HepG2 (cell line): ENCODE measurements at regions not wholly inside any gene's neighbourhood (a gene's known extent, or its start where the extent isn't known, plus 50 kb on each side); places are given as distances from the start of the nearest gene placed in this dataset.

Experiments
- ATAC-seq: fragments of 200-7000 bp; cut with Tn5 transposase; 3 replicates; pipeline ENCODE4 v1.9.1; 2020; ENCODE audit warnings: mild to moderate bottlenecking, moderate library complexity
- BruUV-seq: library from RNA; stranded (reverse); fragments of 400-500 nt; replicated peaks from 2 replicates; lab custom pipeline; 2021; lab: Mats Ljungman, UMichigan
- CTCF ChIA-PET: fragments of 300-600 bp; formaldehyde crosslinking; extraction: SDS; loops from one replicate; lab custom pipeline; 2021; ENCODE audit warnings: low total read pairs, inconsistent platforms, low intra/inter-chr PET ratio; lab: Yijun Ruan, JAX
- POLR2A ChIA-PET: fragments of 350-600 bp; sonication (Branson Sonifier 250); formaldehyde crosslinking; loops from one replicate; lab custom pipeline; 2020; ENCODE audit warnings: antibody characterized with exemption, inconsistent platforms; lab: Yijun Ruan, JAX
- DNase-seq: peaks from one replicate; pipeline ENCODE4 v3.0.0-alpha.2; 2015; ENCODE audit warnings: low spot score
- FAIRE-seq: peaks from 3 replicates; lab custom pipeline; 2011; peaks lifted over from hg19 to GRCh38; lab: Jason Lieb, UNC
- H2AFZ ChIP-seq: one replicate; pipeline ENCODE4 v1.6.1; 2011; ENCODE audit warnings: low read length, inconsistent platforms
- H3K27ac ChIP-seq: fragments of 300-600 bp; 3 replicates; pipeline ENCODE4 v1.8.0; 2011; ENCODE audit warnings: mixed run types, mild to moderate bottlenecking, mixed read lengths, low read length, inconsistent platforms; ENCODE audit not compliant: insufficient read depth; ENCODE audit errors: extremely low read length
- H3K27me3 ChIP-seq, 2 experiments: fragments of 200-600 bp in 1 of 2; 2 replicates in 1 of 2; 3 replicates in 1 of 2; pipeline versions ENCODE4 v1.6.0 to v1.8.0; 2011; ENCODE audit warnings: low read length in 2 of 2, mild to moderate bottlenecking in 2 of 2, moderate library complexity in 2 of 2, inconsistent platforms in 1 of 2; ENCODE audit not compliant: insufficient read depth in 2 of 2, control insufficient read depth in 1 of 2
- H3K36me3 ChIP-seq, 2 experiments: fragments of 200-600 bp in 1 of 2; replicated peaks in 1 of 2; 2 replicates in 1 of 2; 3 replicates in 1 of 2; pipeline versions ENCODE4 v1.5.1 to v1.8.0; 2011; ENCODE audit warnings: low read length in 2 of 2, inconsistent platforms in 1 of 2; ENCODE audit not compliant: insufficient read depth in 2 of 2, control insufficient read depth in 1 of 2
- H3K4me1 ChIP-seq: 2 replicates; pipeline ENCODE4 v1.5.1; 2012; ENCODE audit warnings: low read length, inconsistent platforms; ENCODE audit not compliant: insufficient read depth
- H3K4me2 ChIP-seq: 2 replicates; pipeline ENCODE4 v1.6.0; 2011; ENCODE audit warnings: low read depth, low read length, inconsistent platforms
- H3K4me3 ChIP-seq, 3 experiments: fragments of 200-600 bp in 1 of 3; sonication (generic), shearing (Covaris generic) in 1 of 3; replicated peaks in 1 of 3; 2 replicates each; pipeline ENCODE4 v1.5.1; 2011 to 2016; ENCODE audit warnings: low read length in 3 of 3, inconsistent platforms in 2 of 3, low read depth in 2 of 3, mild to moderate bottlenecking in 2 of 3, control low read depth in 1 of 3, mixed read lengths in 1 of 3; ENCODE audit not compliant: insufficient read depth in 1 of 3
- H3K79me2 ChIP-seq: one replicate; pipeline ENCODE4 v1.6.1; 2011; ENCODE audit warnings: low read length, inconsistent platforms; ENCODE audit not compliant: insufficient read depth
- H3K9ac ChIP-seq: 2 replicates; pipeline ENCODE4 v1.6.0; 2011; ENCODE audit warnings: mild to moderate bottlenecking, low read depth, low read length, inconsistent platforms; ENCODE audit not compliant: insufficient read depth
- H3K9me3 ChIP-seq: 2 replicates; pipeline ENCODE4 v1.5.1; 2012; ENCODE audit warnings: mild to moderate bottlenecking, low read length
- H4K20me1 ChIP-seq: 2 replicates; pipeline ENCODE4 v1.6.0; 2011; ENCODE audit warnings: inconsistent platforms, mild to moderate bottlenecking, low read length, moderate library complexity; ENCODE audit not compliant: insufficient read depth
- DNMT1 ChIP-seq: sonication (generic); formaldehyde crosslinking; IDR thresholded peaks from 2 replicates; pipeline ENCODE4 v1.5.1; 2020; ENCODE audit warnings: mild to moderate bottlenecking, missing genetic modification reagents
- DRAP1 ChIP-seq: IDR thresholded peaks from 2 replicates; pipeline ENCODE4 v1.6.1; 2016; ENCODE audit warnings: missing genetic modification reagents, missing compliant biosample characterization
- FOXK2 ChIP-seq: fragments of 450-650 bp; IDR thresholded peaks from 2 replicates; pipeline ENCODE4 v1.6.1; 2016
- GFI1 ChIP-seq: sonication (generic); formaldehyde crosslinking; IDR thresholded peaks from 2 replicates; pipeline ENCODE4 v1.5.0; 2020; ENCODE audit warnings: missing genetic modification reagents, mild to moderate bottlenecking, borderline replicate concordance
- HDAC6 ChIP-seq: fragments of 200-600 bp; sonication (generic); IDR thresholded peaks from 2 replicates; pipeline ENCODE4 v1.7.0; 2017; ENCODE audit warnings: mild to moderate bottlenecking, antibody characterized with exemption, low read length, low read depth
- HNF4G ChIP-seq, 2 experiments: sonication (generic) in 1 of 2; formaldehyde crosslinking in 1 of 2; IDR thresholded peaks; 2 replicates each; pipeline versions ENCODE4 v1.4.0 to v1.6.1; 2011 to 2020; ENCODE audit warnings: borderline replicate concordance in 2 of 2, low read depth in 2 of 2, mild to moderate bottlenecking in 2 of 2, low read length in 1 of 2, missing genetic modification reagents in 1 of 2, moderate library complexity in 1 of 2
- MEIS2 ChIP-seq: sonication (generic); formaldehyde crosslinking; IDR thresholded peaks from 2 replicates; pipeline ENCODE4 v1.9.0; 2021; ENCODE audit warnings: mild to moderate bottlenecking, missing genetic modification reagents
- NFYC ChIP-seq: IDR thresholded peaks from 2 replicates; pipeline ENCODE4 v1.6.1; 2016; ENCODE audit warnings: missing genetic modification reagents, missing compliant biosample characterization
- NR2C2 ChIP-seq: sonication (generic); formaldehyde crosslinking; IDR thresholded peaks from 2 replicates; pipeline ENCODE4 v1.4.0; 2020; ENCODE audit warnings: missing genetic modification reagents, mild to moderate bottlenecking, moderate library complexity, borderline replicate concordance
- POLR2AphosphoS2 ChIP-seq: IDR thresholded peaks from 2 replicates; pipeline ENCODE4 v1.6.1; 2011; ENCODE audit warnings: low read depth, low read length, improper control_type of control experiment
- RCOR2 ChIP-seq: IDR thresholded peaks from 2 replicates; pipeline ENCODE4 v1.6.1; 2016; ENCODE audit warnings: missing biosample characterization, missing genetic modification reagents
- SKIL ChIP-seq: sonication (generic); formaldehyde crosslinking; IDR thresholded peaks from 2 replicates; pipeline ENCODE4 v1.8.0; 2022; ENCODE audit warnings: missing genetic modification reagents, mild to moderate bottlenecking, moderate library complexity, borderline replicate concordance
- TAF1 ChIP-seq: sonication (generic); formaldehyde crosslinking; IDR thresholded peaks from 2 replicates; pipeline ENCODE4 v1.4.0; 2020; ENCODE audit warnings: missing genetic modification reagents
- THAP9 ChIP-seq: sonication (generic); formaldehyde crosslinking; IDR thresholded peaks from 2 replicates; pipeline ENCODE4; 2020; ENCODE audit warnings: missing genetic modification reagents, mild to moderate bottlenecking, borderline replicate concordance
- ZNF354B ChIP-seq: sonication (generic); formaldehyde crosslinking; IDR thresholded peaks from 2 replicates; pipeline ENCODE4 v1.8.0; 2022; ENCODE audit warnings: mild to moderate bottlenecking, missing genetic modification reagents
- ZNF460 ChIP-seq: sonication (generic); formaldehyde crosslinking; IDR thresholded peaks from 2 replicates; pipeline ENCODE4 v1.5.1; 2020; ENCODE audit warnings: missing genetic modification reagents, mild to moderate bottlenecking, borderline replicate concordance
- ZNF740 ChIP-seq: sonication (generic); formaldehyde crosslinking; IDR thresholded peaks from 2 replicates; pipeline ENCODE4 v1.4.0; 2020; ENCODE audit warnings: missing genetic modification reagents
- ZNF784 ChIP-seq: sonication (generic); formaldehyde crosslinking; IDR thresholded peaks from 2 replicates; pipeline ENCODE4 v1.5.1; 2020; ENCODE audit warnings: missing genetic modification reagents, mild to moderate bottlenecking, borderline replicate concordance
- WGBS: methylation state at CpG from one replicate; pipeline ENCODE4 v1.1.6; 2017; ENCODE audit warnings: low lambda C conversion rate; 5-methylcytosine and 5-hydroxymethylcytosine counted together
- in situ Hi-C: cut with HindIII; loops from 2 replicates; pipeline ENCODE4 v1.10.0; 2017; ENCODE audit warnings: low pct_unique_long_range_greater_than_20kb; ENCODE audit not compliant: extremely low pct_ligation_motif_present
- intact Hi-C: fragments of 100-400 bp; cut with micrococcal nuclease; formaldehyde crosslinking; loops from one replicate; pipeline ENCODE4 v1.10.0; 2022; ENCODE audit not compliant: unreplicated experiment

- Histone ChIP-seq H3K4me3 (no peak overlapping the region), H4K20me1 (no peaks in the 10 kb centered on the region), H3K9ac (no peak overlapping the region), H2AFZ (no peak overlapping the region), H3K4me1 (no peaks in the 10 kb centered on the region), H3K79me2 (no peaks in the 10 kb centered on the region), H3K36me3 (no peaks in the 10 kb centered on the region), H3K27me3 (no peaks in the 10 kb centered on the region), H3K9me3 (peaks cover 59% of the 10 kb centered on the region; the same call in 1 of the 2 replicates), H3K4me2 (no peak overlapping the region), H3K27ac (no peak overlapping the region)
- DNase-seq (no peak), FAIRE-seq (no peak), ATAC-seq (no peak)
- no peak for TF ChIP-seq RCOR2 (CRISPR knock-in tag)
- TF ChIP-seq NR2C2 (CRISPR knock-in tag), result no peak
- no peak for TF ChIP-seq THAP9
- no peak for TF ChIP-seq ZNF740 (CRISPR knock-in tag)
- no peak for TF ChIP-seq TAF1
- TF ChIP-seq ZNF460 (CRISPR knock-in tag), result no peak
- no peak for TF ChIP-seq MEIS2 (CRISPR knock-in tag)
- no peak for TF ChIP-seq GFI1
- TF ChIP-seq SKIL (CRISPR knock-in tag), result no peak
- TF ChIP-seq DNMT1 (CRISPR knock-in tag), result no peak
- TF ChIP-seq ZNF784 (CRISPR knock-in tag), result no peak
- no peak for TF ChIP-seq HDAC6
- no peak for TF ChIP-seq ZNF354B (CRISPR knock-in tag)
- no peak for TF ChIP-seq DRAP1 (CRISPR knock-in tag)
- no peak for TF ChIP-seq FOXK2
- TF ChIP-seq NFYC (CRISPR knock-in tag), result no peak
- no peak for TF ChIP-seq HNF4G (IDR thresholded peaks at IDR 0.05; ENCODE audit: borderline replicate concordance, low read depth, low read length)
- TF ChIP-seq HNF4G (CRISPR knock-in tag; IDR thresholded peaks at IDR 0.05; ENCODE audit: borderline replicate concordance, low read depth), result no peak
- TF ChIP-seq POLR2AphosphoS2, result no peak
- intact Hi-C loops, result no loop called here
- in situ Hi-C loops, result no loop called here
- BruUV-seq, result no TSS peak
- CTCF ChIA-PET, result no interaction called here
- 0% methylated on average over 1 of the region's 1 CpG for WGBS
- POLR2A ChIA-PET, result no interaction called here
Measured at GRCh38 chr1:78792756-78793155, 143.1 kb downstream of the IFI44 start.
